ENCODE measurements at regions not wholly inside any gene's neighbourhood (a gene's known extent, or its start where the extent isn't known, plus 50 kb on each side); places are given as distances from the start of the nearest gene placed in this dataset.

- no peak for TF ChIP-seq CTCF (IDR thresholded peaks at IDR 0.05; ENCODE audit: extremely low read depth, low read depth, low read length)
- Histone ChIP-seq H3K4me3 (ENCODE audit: insufficient read depth, low read length) (no peak overlapping the region), H3K27ac (ENCODE audit: low read depth, low read length) (no peak overlapping the region), H3K4me1 (ENCODE audit: insufficient read depth, low read length) (no peaks in the 10 kb centered on the region), H3K79me2 (ENCODE audit: insufficient read depth, low read length) (no peaks in the 10 kb centered on the region), H3K4me2 (ENCODE audit: insufficient read depth, low read length) (no peak overlapping the region), H3K27me3 (ENCODE audit: insufficient read depth, low read length) (peaks cover 16% of the 10 kb centered on the region), H4K20me1 (ENCODE audit: insufficient read depth, low read length) (no peaks in the 10 kb centered on the region), H2AFZ (ENCODE audit: low read length) (no peak overlapping the region), H3K36me3 (ENCODE audit: insufficient read depth, low read length) (no peaks in the 10 kb centered on the region), H3K9me3 (ENCODE audit: low read depth, low read length) (no peaks in the 10 kb centered on the region)
- no peak for DNase-seq (ENCODE audit: insufficient read length, low spot score, missing footprints)
Observed at GRCh38 chr5:56384186-56384585, 151.1 kb upstream of the ANKRD55 start.

- no peak overlapping the region for H3K27ac ChIP-seq (ENCODE audit: low read depth, low read length)
- H3K79me2 ChIP-seq (ENCODE audit: insufficient read depth, low read length): no peaks in the 10 kb centered on the region
- H4K20me1 ChIP-seq (ENCODE audit: insufficient read depth, low read length): no peaks in the 10 kb centered on the region
- H3K4me3 ChIP-seq (ENCODE audit: insufficient read depth, low read length): no peak overlapping the region
- TF ChIP-seq CTCF (IDR thresholded peaks at IDR 0.05; ENCODE audit: extremely low read depth, low read depth, low read length): no peak
- H3K27me3 ChIP-seq (ENCODE audit: insufficient read depth, low read length): peaks cover 17% of the 10 kb centered on the region
- no peaks in the 10 kb centered on the region for H3K36me3 ChIP-seq (ENCODE audit: insufficient read depth, low read length)
- no peak overlapping the region for H3K4me2 ChIP-seq (ENCODE audit: insufficient read depth, low read length)
- H2AFZ ChIP-seq (ENCODE audit: low read length): no peak overlapping the region
- no peaks in the 10 kb centered on the region for H3K9me3 ChIP-seq (ENCODE audit: low read depth, low read length)
- DNase-seq (ENCODE audit: insufficient read length, low spot score, missing footprints): no peak
- no peaks in the 10 kb centered on the region for H3K4me1 ChIP-seq (ENCODE audit: insufficient read depth, low read length)
Observed at GRCh38 chr5:56383761-56384160, 150.6 kb upstream of the ANKRD55 start.

- no peak for DNase-seq (ENCODE audit: insufficient read length, low spot score, missing footprints)
- Histone ChIP-seq H3K4me3 (ENCODE audit: insufficient read depth, low read length) (no peak overlapping the region), H3K27me3 (ENCODE audit: insufficient read depth, low read length) (peaks cover 19% of the 10 kb centered on the region), H2AFZ (ENCODE audit: low read length) (no peak overlapping the region), H3K4me1 (ENCODE audit: insufficient read depth, low read length) (no peaks in the 10 kb centered on the region), H3K36me3 (ENCODE audit: insufficient read depth, low read length) (no peaks in the 10 kb centered on the region), H3K4me2 (ENCODE audit: insufficient read depth, low read length) (no peak overlapping the region), H3K27ac (ENCODE audit: low read depth, low read length) (no peak overlapping the region), H3K9me3 (ENCODE audit: low read depth, low read length) (no peaks in the 10 kb centered on the region), H4K20me1 (ENCODE audit: insufficient read depth, low read length) (no peaks in the 10 kb centered on the region), H3K79me2 (ENCODE audit: insufficient read depth, low read length) (no peaks in the 10 kb centered on the region)
- no peak for TF ChIP-seq CTCF (IDR thresholded peaks at IDR 0.05; ENCODE audit: extremely low read depth, low read depth, low read length)
Observed at GRCh38 chr5:56382896-56383295, 149.8 kb upstream of the ANKRD55 start.

- no peak for DNase-seq (ENCODE audit: insufficient read length, low spot score, missing footprints)
- H3K4me3 ChIP-seq (ENCODE audit: insufficient read depth, low read length): no peak overlapping the region
- no peaks in the 10 kb centered on the region for H3K36me3 ChIP-seq (ENCODE audit: insufficient read depth, low read length)
- H3K4me1 ChIP-seq (ENCODE audit: insufficient read depth, low read length): no peaks in the 10 kb centered on the region
- no peak for TF ChIP-seq CTCF (IDR thresholded peaks at IDR 0.05; ENCODE audit: extremely low read depth, low read depth, low read length)
- no peak overlapping the region for H3K4me2 ChIP-seq (ENCODE audit: insufficient read depth, low read length)
- H3K79me2 ChIP-seq (ENCODE audit: insufficient read depth, low read length): no peaks in the 10 kb centered on the region
- H3K27ac ChIP-seq (ENCODE audit: low read depth, low read length): no peak overlapping the region
- H3K27me3 ChIP-seq (ENCODE audit: insufficient read depth, low read length): peaks cover 10% of the 10 kb centered on the region
- no peaks in the 10 kb centered on the region for H3K9me3 ChIP-seq (ENCODE audit: low read depth, low read length)
- no peaks in the 10 kb centered on the region for H4K20me1 ChIP-seq (ENCODE audit: insufficient read depth, low read length)
- H2AFZ ChIP-seq (ENCODE audit: low read length): no peak overlapping the region
Observed at GRCh38 chr5:56377573-56377972, 144.4 kb upstream of the ANKRD55 start.

Data from osteoblast (primary cell).